ENCODE measurements at regions not wholly inside any gene's neighbourhood (a gene's known extent, or its start where the extent isn't known, plus 50 kb on each side); places are given as distances from the start of the nearest gene placed in this dataset.

- TF ChIP-seq CTCF (conservative IDR thresholded peaks at IDR 0.05; ENCODE audit: low read depth in 2 of 2) (no peak), JUNB (IDR thresholded peaks at IDR 0.05; ENCODE audit: unreplicated experiment) (no peak)
Measured at GRCh38 chr5:88551724-88552345, 283.2 kb upstream of the TMEM161B start.

Measured in GM23338 (cell line).